OCI-LY7 (cell line): ENCODE measurements at regions not wholly inside any gene's neighbourhood (a gene's known extent, or its start where the extent isn't known, plus 50 kb on each side); places are given as distances from the start of the nearest gene placed in this dataset.
"Not testable (repeated sequence)": the region's sequence is repeated elsewhere in the genome, so short reads cannot be mapped to it uniquely, and the experiment has no call there.

Source experiments
- EZH2phosphoT487 ChIP-seq: fragments of 200-600 bp; sonication (generic); IDR thresholded peaks from 2 replicates; pipeline ENCODE4 v1.6.1; 2018; ENCODE audit warnings: low read depth, borderline replicate concordance, mild to moderate bottlenecking, mixed run types, antibody characterized with exemption, low read length, moderate library complexity, mixed read lengths
- TF ChIP-seq, protein P1 (sequence below): fragments of 200-600 bp; sonication (generic); conservative IDR thresholded peaks from 2 replicates; pipeline ENCODE4 v1.5.1; 2014; ENCODE audit warnings: mild to moderate bottlenecking, antibody characterized with exemption, low read length, moderate library complexity, mixed read lengths

DNA sequence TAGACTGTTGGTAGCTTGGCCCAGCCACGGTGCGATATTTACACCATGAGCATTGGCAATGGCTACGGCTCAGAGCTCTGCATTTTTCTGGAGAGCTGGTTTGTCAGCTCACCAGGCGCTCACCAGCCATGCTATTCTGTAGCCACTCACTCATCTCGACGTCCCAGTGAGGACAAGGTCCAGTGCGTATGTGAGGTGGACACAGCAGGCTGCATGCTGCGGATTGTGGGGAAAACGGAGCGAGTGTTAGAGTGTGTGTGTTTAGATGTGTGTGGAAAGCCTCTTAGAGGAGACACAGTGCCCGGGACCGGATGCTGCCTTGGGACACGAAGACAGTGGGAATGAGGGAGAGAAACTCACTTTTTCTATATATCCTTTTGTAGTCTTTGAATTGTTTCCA lies 103.7 kb downstream of the PLXNA1 start:
- TF ChIP-seq, protein P1, sequence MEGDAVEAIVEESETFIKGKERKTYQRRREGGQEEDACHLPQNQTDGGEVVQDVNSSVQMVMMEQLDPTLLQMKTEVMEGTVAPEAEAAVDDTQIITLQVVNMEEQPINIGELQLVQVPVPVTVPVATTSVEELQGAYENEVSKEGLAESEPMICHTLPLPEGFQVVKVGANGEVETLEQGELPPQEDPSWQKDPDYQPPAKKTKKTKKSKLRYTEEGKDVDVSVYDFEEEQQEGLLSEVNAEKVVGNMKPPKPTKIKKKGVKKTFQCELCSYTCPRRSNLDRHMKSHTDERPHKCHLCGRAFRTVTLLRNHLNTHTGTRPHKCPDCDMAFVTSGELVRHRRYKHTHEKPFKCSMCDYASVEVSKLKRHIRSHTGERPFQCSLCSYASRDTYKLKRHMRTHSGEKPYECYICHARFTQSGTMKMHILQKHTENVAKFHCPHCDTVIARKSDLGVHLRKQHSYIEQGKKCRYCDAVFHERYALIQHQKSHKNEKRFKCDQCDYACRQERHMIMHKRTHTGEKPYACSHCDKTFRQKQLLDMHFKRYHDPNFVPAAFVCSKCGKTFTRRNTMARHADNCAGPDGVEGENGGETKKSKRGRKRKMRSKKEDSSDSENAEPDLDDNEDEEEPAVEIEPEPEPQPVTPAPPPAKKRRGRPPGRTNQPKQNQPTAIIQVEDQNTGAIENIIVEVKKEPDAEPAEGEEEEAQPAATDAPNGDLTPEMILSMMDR: not testable (repeated sequence)
- not testable (repeated sequence) for TF ChIP-seq EZH2phosphoT487
